Endothelial cell (in vitro differentiated cells): ENCODE measurements at regions not wholly inside any gene's neighbourhood (a gene's known extent, or its start where the extent isn't known, plus 50 kb on each side); places are given as distances from the start of the nearest gene placed in this dataset.

Source experiments
- DNase-seq: peaks from one replicate; pipeline ENCODE4 v3.0.0; 2021; ENCODE audit warnings: low spot score
- H3K27ac Mint-ChIP-seq: one replicate; pipeline ENCODE4 v1.8.0; 2021; ENCODE audit warnings: mixed read lengths, inconsistent platforms; ENCODE audit not compliant: unreplicated experiment
- H3K27me3 Mint-ChIP-seq: one replicate; pipeline ENCODE4 v1.8.0; 2021; ENCODE audit warnings: mild to moderate bottlenecking, moderate library complexity, mixed read lengths, inconsistent platforms; ENCODE audit not compliant: unreplicated experiment
- H3K36me3 Mint-ChIP-seq: one replicate; pipeline ENCODE4 v1.8.0; 2021; ENCODE audit warnings: mild to moderate bottlenecking, low read depth, mixed read lengths, inconsistent platforms; ENCODE audit not compliant: unreplicated experiment
- H3K4me1 Mint-ChIP-seq: one replicate; pipeline ENCODE4 v1.8.0; 2021; ENCODE audit warnings: mild to moderate bottlenecking, mixed read lengths, inconsistent platforms; ENCODE audit not compliant: unreplicated experiment
- H3K4me3 Mint-ChIP-seq: one replicate; pipeline ENCODE4 v1.8.0; 2021; ENCODE audit warnings: mild to moderate bottlenecking, mixed read lengths, inconsistent platforms; ENCODE audit not compliant: unreplicated experiment
- H3K9me3 Mint-ChIP-seq: one replicate; pipeline ENCODE4 v1.8.0; 2021; ENCODE audit warnings: mixed read lengths, inconsistent platforms; ENCODE audit not compliant: unreplicated experiment
- CTCF ChIP-seq: fragments of 200-600 bp; sonication (generic); IDR thresholded peaks from one replicate; pipeline ENCODE4 v1.5.0; 2021; ENCODE audit warnings: antibody characterized with exemption; ENCODE audit not compliant: unreplicated experiment

DNA sequence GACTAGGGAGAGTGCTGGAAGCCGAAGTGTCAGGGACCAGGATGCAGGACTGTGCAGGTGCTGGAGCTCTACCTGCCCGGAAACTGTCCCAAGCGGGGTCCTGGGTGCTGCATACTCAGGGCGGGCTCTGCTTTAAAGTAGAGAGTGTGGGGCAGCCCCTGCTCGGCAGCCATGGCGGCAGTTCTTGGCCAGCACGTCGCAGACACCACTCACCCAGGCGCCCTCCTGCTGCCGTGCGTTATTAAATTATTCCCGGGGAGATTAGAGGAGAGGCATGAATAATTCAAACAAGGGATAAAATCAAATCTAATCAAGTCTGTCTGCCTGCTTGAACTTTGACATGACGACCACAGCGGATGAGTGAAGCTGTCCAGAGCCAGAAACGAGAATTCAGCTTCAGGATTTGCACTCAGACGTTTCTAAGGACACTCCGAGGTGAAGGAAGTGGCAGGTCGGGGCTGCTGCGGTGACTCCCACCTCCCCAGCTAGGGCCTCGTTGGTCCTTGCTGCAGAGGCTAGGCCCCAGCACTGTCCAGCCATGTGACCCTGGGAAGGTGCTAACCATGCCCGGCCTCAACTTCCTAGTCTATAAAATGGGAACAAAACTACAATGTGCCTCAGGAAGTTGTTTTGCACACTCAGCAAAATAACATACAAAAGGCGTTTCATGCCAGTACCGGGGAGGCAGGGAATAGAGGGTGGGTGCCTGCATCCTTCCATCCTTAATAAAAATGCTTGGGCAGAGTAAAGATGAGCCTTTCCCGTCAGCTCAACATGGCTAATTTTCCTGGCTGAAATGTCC is 91.3 kb upstream of the ADAMTS2 start:
- Mint-ChIP-seq H3K36me3 (no peaks in the 10 kb centered on the region), H3K27me3 (peaks cover 2% of the 10 kb centered on the region), H3K27ac (no peak overlapping the region), H3K4me3 (no peak overlapping the region), H3K4me1 (no peaks in the 10 kb centered on the region), H3K9me3 (peaks cover 5% of the 10 kb centered on the region)
- no peak for DNase-seq
- TF ChIP-seq CTCF, result no peak

DNA sequence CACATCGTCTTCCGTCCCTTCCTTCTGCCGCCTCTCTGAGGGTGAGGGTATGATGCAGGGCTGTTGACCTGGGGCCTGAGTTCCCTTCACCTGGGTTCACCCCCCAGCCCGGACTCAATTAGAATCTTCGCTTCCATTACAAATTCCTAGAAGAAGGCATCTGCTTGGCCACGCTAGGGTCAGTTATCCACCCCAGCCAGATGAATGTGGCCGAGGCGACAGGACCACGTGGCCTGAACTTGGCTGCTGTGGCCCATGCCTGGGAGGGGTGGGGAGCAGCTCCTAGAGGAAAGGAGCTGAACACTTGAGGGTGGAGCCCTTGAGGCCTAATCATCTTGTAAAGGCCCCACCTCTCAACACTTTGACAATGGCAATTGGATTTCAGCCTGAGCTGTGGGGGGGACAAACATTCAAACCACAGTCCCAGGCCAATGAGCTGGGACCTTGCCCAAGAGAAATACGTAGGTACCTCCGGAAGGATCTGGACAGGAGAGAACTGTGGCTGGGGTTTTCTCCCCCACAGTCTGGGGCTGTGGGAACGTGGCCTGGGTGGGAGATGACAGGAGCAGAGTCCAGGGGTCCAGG is 90.6 kb upstream of the ADAMTS2 start:
- no peak for TF ChIP-seq CTCF
- Mint-ChIP-seq H3K4me1 (no peaks in the 10 kb centered on the region), H3K27ac (no peak overlapping the region), H3K27me3 (peaks cover 2% of the 10 kb centered on the region), H3K9me3 (peaks cover 5% of the 10 kb centered on the region), H3K4me3 (no peak overlapping the region), H3K36me3 (no peaks in the 10 kb centered on the region)
- no peak for DNase-seq

- DNase-seq, result no peak
- Mint-ChIP-seq H3K4me1 (no peaks in the 10 kb centered on the region), H3K36me3 (no peaks in the 10 kb centered on the region), H3K27me3 (peaks cover 2% of the 10 kb centered on the region), H3K27ac (no peak overlapping the region), H3K4me3 (no peak overlapping the region), H3K9me3 (peaks cover 5% of the 10 kb centered on the region)
- TF ChIP-seq CTCF, result no peak
Observed at GRCh38 chr5:179435181-179435580, 89.9 kb upstream of the ADAMTS2 start.

- TF ChIP-seq CTCF, result no peak
- DNase-seq, result no peak
- peaks cover 5% of the 10 kb centered on the region for H3K9me3 Mint-ChIP-seq
- no peak overlapping the region for H3K27ac Mint-ChIP-seq
- H3K27me3 Mint-ChIP-seq, result peaks cover 2% of the 10 kb centered on the region
- no peaks in the 10 kb centered on the region for H3K36me3 Mint-ChIP-seq
- H3K4me1 Mint-ChIP-seq, result no peaks in the 10 kb centered on the region
- no peak overlapping the region for H3K4me3 Mint-ChIP-seq
Observed at GRCh38 chr5:179432547-179432946, 87.3 kb upstream of the ADAMTS2 start.

GRCh38 chr5:179431221-179431824 is 86.1 kb upstream of the ADAMTS2 start:
- peak overlapping the region; percentile 21 for H3K4me3 Mint-ChIP-seq
- no peak for DNase-seq
- TF ChIP-seq CTCF, result no peak
- H3K9me3 Mint-ChIP-seq, result peaks cover 5% of the 10 kb centered on the region
- peaks cover 2% of the 10 kb centered on the region for H3K27me3 Mint-ChIP-seq
- no peak overlapping the region for H3K27ac Mint-ChIP-seq
- H3K36me3 Mint-ChIP-seq, result no peaks in the 10 kb centered on the region
- no peaks in the 10 kb centered on the region for H3K4me1 Mint-ChIP-seq
